Neural progenitor cell (in vitro differentiated cells): ENCODE measurements at regions not wholly inside any gene's neighbourhood (a gene's known extent, or its start where the extent isn't known, plus 50 kb on each side); places are given as distances from the start of the nearest gene placed in this dataset.

Source experiments
- CTCF ChIP-seq: fragments of 200-600 bp; sonication (generic); IDR thresholded peaks from 2 replicates; pipeline ENCODE4 v1.5.1; 2017; ENCODE audit warnings: antibody characterized with exemption, mild to moderate bottlenecking
- EZH2 ChIP-seq: fragments of 200-600 bp; sonication (generic); IDR thresholded peaks from 2 replicates; pipeline ENCODE4 v1.6.1; 2017; ENCODE audit warnings: antibody characterized with exemption, mild to moderate bottlenecking, moderate library complexity
- EZH2phosphoT487 ChIP-seq: fragments of 200-600 bp; sonication (generic); IDR thresholded peaks from 2 replicates; pipeline ENCODE4 v1.6.1; 2017; ENCODE audit warnings: antibody characterized with exemption

DNA sequence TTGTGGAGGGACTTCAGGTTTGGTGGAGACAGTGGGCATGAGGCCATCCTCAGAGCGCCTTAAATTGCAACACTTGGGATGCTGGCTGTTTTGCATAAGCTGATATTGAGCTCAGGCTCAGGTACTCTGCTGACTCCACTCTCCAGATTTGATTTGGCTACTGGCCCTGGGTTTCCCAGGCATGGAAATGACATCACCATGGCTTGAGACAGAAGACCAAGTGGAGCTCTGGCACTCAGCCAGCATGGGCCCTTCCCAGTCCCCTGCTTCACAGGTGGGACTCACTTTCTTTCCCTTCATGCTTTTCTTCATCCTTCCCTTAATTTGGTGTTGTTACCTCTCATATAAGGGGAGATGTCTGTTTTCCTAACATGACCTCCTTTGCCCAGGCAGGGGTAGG lies 72.0 kb upstream of the IL12B start:
- TF ChIP-seq CTCF (no peak), EZH2 (no peak), EZH2phosphoT487 (no peak)
